KG1 (cell line): ENCODE measurements at regions not wholly inside any gene's neighbourhood (a gene's known extent, or its start where the extent isn't known, plus 50 kb on each side); places are given as distances from the start of the nearest gene placed in this dataset.
"Not testable (repeated sequence)": the region's sequence is repeated elsewhere in the genome, so short reads cannot be mapped to it uniquely, and the experiment has no call there.

ENCODE experiments used
- DNase-seq: peaks from one replicate; lab custom pipeline; 2025; lab: John Stamatoyannopoulos, UW

DNA sequence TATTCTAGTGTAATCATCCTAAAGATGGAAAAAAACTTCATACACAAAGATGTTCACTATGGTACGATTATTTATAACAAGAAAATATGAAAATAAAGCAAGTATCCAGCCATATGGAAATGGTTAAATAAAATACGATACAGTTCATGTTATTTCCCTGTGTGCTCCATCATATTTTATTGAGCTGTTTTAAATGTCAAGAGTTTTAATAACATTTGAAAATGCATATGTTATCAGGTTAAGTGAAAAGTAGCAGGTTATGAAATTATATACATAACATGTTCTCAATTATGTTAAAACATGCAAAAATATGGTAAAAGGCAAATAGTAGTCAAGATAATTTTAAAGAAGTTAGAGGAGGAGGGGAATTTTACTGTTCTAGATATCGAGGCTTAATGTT lies 192.0 kb downstream of the HNRNPD start:
- no peak for DNase-seq

DNA sequence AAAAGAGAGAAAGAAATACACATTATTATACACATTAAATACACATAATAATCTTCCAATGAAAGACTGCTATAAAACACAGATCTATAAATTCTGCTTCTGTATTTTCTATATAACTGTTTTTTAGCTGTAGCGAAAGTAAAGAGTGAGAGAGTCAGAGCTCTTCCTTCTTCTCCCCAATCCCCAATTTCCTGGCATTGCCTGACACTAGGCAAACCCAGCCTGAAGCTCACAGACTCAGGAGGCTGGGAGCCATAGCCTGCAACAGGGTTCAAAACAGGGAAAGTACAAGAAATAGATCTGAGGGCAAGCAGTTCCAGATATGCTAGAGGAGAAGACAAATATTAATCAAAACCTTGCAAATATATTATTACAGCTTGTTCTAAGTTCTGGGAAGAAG lies 201.6 kb downstream of the HNRNPD start:
- no peak for DNase-seq

DNA sequence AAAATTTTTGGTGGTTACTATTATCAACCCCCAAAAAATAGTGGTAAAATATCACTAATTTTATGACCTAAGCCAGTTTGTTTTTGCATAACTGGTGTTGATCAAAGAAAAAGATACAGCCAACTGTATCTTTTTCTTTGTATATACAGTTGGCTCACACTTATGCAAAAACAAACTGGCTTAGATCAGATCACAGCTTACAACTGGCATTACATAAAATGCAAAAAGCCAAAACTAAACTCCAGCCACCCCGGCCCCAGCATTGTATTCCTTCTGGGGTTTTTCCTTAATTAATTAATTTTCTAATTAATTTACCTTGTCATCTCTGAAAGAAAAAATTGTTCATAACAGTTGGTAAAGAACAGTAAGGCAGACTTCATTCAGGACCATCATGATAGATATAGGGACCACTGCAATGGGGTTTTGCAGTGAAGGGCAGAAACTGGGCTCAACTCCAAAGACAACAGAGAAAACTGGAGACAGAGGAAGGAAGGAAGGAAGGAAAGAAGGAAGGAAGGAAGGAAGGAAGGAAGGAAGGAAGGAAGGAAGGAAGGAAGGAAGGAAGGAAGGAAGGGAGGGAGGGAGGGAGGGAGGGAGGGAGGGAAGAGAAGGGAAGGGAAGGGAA lies 202.1 kb downstream of the HNRNPD start:
- no peak for DNase-seq

DNA sequence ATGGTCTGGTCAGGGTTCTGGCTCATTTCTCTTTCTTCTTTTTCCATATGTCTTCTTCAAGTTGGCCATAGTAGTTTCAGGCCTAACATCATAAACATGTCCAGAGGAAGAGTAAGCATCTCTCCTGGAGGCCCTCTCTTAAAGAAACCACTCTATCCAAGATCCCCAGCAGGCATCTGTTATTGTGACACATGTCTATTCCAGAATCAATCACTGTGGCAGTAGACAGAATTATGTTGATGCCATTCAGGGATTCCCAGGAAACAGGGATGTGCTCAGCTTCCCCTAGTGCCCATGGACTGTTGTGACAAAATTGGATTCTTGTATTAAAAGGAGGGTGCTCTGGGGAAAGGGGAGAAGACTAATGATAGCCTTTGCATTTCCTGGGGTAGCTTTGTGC lies 224.0 kb downstream of the HNRNPD start:
- no peak for DNase-seq

DNA sequence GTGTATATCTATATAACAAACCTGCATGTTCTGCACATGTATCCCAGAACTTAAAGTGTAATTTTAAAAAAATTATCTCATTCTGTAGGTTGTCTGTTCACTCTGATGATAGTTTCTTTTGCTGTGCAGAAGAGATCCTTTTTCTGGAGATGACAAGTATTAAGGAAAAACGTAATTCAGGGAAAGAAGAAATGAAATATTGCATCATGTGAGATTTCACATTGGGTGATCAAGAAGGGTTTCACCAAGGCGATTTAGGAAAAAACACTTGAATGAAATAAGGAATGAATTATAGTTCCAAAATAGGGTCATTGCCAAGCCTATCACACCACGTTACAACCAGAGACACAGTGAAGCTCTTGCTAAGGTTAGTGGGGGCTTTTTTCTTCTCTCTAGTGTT lies 227.9 kb downstream of the HNRNPD start:
- no peak for DNase-seq

DNA sequence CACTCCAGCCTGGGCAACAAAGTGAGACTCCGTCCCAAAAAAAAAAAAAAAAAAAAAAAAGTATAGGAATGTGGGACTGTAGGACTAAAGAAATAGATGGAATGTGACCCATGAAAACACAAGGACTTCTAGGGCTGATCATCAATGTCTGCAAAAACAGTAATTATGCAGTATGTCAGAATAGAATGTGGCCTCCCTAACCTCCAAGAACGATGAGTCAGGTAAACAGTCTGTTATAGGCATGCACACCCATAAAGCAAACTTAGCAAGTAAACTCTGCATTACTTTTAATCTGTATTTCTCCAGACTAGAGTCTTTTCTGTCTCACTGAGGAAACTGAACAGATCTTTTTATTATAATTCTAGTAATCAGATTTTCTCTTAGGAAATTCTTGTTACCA lies 233.4 kb downstream of the HNRNPD start:
- no peak for DNase-seq

DNA sequence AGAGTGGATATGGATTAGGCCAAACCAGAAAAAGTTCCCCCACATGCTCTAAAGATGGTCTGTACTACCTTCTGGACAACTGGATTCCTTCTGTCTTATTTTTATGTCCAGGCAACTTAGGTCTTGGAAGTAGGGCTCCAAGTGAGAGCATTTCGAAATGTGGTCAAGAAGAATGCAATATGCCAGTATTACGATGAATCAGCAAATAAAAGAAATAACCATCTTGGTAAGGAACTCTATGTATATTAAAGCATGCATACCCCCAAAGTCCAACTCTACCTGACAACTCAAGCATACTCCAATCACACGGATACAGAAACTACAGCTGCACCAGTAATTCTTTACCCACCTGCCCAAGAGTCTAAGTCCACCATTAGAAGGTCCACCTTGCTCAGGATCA lies 234.5 kb downstream of the HNRNPD start:
- no peak for DNase-seq

DNA sequence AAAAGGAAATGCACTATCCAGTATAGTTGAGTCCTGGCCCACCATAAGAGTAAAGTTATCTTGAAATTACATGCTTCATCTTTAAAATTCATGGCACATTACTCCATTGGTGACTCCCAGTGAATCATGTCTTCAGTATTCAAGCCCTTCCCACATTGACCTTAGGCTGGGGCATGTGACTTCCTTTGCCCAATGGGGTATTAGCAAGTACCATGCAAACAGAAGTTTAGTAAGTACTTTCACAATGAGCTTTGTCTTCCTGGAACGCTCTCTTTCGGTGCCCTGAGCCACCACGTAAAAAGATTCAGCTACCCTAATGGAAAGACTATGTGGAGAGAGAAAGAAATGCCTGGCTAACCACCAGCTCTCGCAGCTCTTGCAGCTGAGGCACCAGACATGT lies 235.4 kb downstream of the HNRNPD start:
- DNase-seq: no peak

DNA sequence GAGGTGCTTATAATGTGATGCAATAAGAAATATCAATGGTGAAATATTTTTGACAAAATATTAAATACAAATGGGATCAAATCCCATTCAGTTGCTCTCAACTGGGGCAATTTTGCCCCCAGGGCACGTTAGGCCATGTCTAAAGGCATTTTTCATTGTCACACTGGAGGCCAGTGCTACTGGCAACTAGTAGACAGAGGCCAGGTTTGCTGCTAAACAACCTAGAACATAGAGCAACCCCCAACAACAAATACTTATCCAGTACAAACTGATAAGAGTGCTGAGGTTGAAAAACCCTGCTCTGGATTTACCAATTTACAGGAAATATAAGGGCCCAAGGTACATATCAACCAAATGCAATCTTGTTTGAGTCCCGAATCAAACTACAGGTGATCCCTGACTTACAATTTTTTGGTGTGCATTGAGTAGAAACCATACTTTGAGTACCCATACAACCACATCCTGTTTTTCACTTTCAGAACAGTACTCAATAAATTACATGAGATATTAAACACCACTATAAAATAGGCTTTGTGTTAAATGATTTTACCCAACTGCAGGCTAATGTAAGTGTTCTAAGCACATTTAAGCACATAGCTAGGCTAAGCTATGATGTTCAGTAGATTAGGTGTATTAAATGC lies 237.5 kb downstream of the HNRNPD start:
- no peak for DNase-seq

DNA sequence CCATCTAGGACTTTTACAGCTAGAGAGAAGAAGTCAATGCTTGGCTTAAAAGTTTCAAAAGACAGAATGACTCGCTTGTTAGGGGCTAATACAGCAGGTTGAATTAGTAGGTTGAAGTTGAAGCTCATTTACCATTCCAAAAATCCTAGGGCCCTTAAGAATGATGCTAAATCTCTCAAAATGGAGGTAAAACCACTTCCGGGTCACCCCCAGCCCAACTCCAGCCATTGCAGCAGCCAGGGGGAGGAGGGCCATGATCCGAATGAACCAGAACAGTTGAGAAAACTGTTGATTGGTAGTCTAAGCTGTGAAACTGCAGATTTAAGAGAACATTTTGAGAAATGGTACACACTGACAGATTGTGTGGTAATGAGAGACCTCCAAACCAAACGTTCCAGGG lies 245.4 kb downstream of the HNRNPD start:
- DNase-seq: no peak

DNA sequence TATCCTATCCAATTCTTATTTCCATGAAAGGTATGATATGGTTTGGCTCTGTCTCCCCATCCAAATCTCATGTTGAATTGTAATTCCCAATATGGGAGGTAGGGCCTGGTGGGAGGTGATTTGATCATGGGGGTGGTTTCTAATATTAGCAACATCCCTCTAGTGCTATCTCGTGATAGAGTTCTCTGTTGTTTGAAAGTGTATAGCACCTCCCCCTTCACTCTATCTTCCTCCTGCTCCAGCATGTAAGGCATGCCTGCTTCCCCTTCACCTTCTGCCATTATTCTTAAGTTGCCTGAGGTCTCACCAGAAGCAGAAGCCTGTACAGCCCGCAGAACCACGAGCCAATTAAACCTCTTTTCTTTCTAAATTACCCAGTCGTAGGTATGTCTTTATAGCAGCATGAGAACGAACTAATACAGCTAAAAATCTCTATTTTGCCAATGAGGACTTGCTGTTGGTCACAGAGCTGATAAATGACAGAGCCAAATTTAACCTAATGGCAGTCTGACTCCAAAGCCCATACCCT lies 247.2 kb downstream of the HNRNPD start:
- no peak for DNase-seq

DNA sequence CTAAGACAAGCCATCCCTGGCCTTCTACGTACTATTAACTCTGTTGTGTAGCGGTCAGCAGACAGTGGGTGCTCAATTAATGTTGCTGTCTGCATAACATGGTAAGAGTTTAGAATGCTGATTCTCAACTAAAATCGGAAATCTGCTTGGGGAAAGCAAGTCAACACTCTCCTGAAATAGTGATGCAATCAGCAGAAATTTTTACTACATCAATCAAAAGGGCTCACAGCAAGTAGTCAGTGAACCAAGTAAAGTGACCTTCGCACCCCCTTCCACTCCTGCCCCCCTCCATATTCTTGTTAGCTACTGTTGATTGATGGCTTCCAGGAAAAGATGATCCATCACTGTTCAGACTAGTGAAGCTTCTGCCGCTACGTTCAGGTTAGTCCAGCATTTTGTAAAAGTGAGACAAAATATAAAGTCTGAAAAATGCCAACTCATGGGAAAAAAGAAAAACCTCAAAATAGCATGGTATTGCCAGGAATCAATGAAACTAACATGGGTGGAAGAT lies 247.9 kb downstream of the HNRNPD start:
- DNase-seq: no peak

DNA sequence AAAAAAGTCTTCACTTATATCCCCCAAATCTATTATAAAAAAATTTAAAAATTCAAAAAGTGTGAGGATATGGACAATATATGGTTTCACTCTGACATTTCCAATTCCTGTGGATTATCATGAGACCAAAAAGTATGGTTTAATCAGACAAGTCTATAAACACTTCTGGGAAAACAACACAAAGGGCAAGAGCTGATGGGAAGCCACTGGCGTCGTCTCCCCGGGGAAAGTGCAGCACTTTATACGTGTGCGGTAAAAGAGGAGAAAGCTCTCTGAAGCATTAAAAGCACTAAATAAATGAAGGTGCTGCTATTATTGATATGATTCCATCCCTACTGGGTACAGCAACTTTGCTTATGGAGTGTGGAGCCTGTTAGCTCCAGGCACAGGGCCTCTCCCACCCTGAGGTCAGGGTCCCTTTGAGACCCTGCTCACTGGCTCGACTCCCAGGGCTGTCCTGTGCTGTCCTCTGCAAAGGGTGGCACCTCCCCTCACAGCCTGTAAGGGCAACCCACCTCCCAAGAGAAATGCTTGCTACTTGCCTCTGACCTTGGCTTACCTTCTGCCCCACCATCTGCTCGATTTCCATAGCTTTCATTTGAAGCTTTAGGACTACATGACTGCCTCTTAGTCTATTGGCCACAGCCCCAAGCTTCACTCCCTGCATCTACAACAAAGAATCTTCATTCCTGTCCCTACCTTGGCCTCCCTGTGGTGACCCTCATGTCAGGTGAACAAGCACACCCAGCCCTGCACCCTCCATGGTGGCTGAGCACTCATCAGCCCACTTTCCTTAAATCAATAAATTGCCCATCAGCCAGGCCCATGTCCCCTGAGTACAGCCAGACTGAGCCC lies 248.6 kb downstream of the HNRNPD start:
- DNase-seq: no peak

DNA sequence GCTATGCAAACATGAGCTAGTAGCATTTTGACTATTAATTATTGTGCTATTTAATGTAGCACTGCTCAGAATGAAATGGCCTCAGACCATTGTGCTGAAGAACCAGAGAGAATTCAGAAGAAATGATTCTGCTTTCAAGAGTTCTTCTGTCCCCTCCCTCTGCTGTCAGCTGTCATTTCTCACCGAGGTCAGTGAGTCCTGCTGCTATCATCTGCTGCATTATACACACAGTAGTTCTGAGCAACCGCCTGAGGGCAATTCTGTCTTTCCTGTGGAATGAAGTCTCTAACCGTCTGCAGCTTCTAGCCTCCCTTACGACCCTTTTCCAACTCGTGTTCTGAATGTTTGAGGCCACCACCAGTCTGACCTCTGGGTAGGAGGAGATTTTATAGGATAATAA lies 249.4 kb downstream of the HNRNPD start:
- DNase-seq: no peak

DNA sequence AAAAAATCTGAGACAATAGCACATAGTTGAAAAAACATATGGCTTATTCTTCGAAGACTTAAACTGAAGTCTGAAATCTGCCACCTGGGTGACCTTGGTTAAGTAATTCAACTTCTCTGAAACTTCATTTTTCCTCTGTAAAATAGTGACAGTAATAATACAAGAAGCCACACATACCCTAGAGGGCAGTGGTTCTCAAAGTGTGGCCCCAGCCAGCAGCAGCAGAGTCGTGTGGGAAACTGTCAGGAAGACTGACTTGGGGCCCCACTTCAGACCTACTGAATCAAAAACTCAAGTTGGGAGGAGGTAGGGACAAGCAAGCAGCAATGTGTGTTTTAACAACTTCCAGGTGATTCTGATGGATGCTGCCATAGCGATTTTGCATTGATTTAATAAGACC lies 249.9 kb downstream of the HNRNPD start:
- no peak for DNase-seq

DNA sequence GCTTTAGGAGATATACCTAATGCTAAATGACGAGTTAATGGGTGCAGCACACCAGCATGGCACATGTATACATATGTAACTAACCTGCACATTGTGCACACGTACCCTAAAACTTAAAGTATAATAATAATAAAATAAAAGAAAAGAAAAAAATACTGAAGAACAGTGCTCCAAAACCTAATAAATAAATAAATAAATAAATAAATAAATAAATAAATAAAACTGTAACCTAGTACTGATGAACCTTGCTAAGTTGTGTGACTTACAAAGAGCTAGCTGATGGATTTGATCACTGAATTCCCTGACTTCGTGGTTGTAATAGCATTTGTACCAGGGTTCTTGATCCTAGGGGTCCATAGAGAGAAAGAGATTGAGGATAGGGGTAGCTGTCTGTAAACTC lies 258.6 kb downstream of the HNRNPD start:
- DNase-seq: not testable (repeated sequence)

DNA sequence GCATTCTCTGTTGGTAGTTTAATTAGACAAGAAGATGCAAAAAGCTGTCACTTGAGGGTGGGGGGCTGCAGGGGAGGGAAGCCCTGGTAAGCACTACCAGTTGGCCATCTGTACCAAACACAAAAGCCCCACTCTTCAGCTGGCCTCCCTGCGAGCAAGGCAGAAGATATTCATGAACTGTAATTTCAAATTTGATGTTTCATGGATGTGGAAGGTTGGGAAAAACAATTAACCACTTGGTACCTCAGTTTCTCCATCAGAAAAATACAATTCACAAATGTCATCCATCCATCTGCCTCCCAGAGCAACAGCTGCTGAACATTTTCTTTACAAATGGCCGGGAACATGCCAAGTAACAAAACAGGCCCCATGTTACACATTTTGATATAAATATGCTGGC lies 265.3 kb downstream of the HNRNPD start:
- DNase-seq: no peak

DNA sequence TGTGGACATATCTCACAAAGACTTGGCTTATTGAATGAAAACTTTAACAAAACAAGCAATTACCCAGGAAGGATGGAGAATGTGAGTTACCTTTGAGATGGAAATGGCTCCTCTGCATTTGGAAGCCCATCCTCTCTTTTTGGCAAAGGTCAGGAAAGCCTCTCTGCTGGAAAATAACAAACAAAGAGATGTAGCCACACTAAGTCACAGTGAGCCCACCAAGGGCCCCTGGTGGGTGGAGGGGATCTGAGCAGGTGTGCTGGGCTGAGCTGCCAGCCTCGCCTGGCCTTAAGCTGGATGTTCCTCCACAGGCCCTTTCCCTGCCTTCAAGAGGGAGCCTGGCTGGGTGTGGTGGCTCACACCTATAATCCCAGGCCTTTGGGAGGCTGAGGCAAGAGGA lies 269.2 kb downstream of the HNRNPD start:
- DNase-seq: no peak

DNA sequence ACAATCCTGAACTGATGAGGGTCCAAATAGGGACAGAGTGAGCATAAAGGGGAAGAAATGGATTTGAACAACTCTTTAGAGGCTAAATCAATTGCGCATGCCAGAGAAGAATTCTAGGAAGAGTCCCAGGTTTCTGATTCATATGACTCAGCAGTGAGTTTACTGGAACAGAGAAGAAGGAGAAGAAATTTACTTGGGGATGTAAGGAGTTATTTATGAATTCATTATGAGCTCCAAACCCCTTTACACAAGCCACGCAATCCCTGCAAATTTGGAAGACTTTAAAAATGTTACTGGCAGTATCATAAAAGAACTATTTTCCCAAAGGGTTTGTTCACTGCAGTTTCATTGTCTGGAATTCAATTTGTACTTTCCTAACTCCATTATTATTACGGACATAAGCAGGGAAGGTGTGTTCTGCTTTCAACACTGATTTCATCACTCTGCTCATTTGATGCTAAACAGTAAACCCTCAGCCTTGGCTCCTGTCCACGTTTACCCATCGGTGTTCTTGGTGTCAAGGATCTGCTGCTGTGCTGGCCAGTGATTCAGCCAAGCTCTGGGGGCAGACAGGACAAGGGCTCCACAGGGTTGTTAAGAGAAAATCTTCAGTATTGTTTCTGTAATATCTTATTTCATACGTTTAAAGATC lies 273.7 kb downstream of the HNRNPD start:
- DNase-seq: no peak

DNA sequence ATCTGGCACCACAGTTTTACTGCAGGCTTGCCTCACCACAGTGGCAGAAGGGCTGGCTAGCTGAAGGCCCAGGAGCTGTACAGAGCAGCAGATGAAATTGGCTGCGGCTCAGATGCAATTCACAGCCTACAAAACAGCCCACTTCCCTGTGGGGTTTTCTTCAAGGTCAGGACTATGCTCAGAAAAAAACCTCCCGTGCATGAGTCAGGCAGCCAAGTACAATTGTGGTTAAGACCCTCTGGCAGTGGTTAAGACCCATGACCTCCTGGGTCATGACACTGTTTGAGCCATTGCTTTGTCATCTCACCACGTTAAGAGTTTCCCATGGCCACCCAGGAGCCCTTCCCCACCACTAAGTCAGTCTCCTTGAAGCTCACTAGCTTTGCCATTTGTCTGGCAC lies 276.3 kb downstream of the HNRNPD start:
- DNase-seq: no peak

DNA sequence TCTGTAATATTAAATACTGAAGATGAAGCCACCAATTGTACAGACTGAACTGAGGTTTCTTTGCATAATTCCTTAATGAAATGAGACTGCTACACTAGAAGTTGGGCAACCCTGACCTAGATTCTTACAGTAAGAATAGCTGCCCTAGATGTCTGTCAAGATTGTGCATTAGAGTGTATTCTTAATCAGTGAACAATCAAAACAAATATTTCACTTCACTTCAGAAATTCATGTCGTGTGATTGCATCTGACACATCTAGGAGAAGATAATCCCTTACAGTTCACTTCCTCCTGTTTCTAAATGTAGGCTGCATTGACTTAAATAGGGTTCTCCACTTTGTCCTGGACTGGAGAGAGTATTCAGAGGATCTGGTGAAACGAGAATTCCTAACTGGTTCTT lies 283.1 kb downstream of the HNRNPD start:
- DNase-seq: no peak

DNA sequence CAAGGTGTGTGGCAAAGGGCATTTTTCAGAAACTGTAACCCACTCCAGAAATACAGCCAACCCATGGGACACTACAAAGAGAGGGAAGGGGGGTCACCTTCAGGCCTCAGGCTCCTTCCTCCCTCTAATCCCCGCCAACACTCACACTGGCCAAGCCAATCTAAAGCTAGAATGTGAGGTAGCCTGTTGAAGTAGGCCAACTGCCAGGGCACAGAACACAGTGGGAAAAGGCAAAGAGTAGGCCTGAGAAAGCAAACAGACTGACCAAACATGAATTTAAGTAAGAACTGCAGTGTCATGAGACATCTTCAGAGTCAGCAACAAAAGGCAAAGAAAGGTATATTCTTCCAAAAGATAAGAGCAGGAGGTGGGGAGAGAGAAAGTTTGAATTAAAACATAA lies 289.0 kb downstream of the HNRNPD start:
- no peak for DNase-seq
